ENCODE measurements at regions not wholly inside any gene's neighbourhood (a gene's known extent, or its start where the extent isn't known, plus 50 kb on each side); places are given as distances from the start of the nearest gene placed in this dataset.
"Not testable (repeated sequence)": the region's sequence is repeated elsewhere in the genome, so short reads cannot be mapped to it uniquely, and the experiment has no call there.

DNA sequence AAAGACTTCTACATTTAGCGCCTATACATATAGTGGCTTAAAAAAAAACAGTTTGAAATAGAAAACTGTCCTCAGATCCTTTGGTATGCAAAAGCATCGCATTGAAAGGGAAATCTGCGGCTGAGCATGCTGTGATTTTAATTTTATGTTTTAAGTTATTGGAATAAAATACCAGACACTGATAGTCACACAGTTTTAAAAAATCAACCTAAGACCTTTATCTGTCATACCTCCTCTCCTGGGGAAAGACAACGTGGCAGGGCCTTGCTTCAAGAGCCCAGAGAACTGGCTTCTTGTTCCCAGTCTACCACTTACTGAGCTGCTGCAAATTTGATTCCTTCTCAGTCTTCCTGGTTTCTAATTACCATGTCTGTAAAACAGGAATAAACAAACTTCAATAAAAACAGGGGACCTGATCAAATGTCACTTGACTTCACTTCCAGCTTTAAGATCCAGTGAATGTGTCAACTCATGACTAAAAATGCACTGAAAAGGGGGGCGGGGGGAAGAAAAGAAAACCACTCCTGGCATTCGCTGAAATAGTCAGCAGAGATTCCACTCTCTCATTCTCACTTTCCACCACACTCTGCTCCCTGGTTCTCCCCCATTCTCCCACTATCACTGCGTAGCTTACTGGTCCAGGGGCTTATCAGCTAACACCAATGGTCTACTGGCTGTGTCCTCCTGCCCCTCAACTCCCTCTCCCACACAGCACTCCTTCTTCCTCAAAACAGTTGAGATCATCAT, 494.7 kb upstream of the MARCKS start:
- no peak for DNase-seq

- DNase-seq, result no peak
Observed at GRCh38 chr6:113363048-113363798, 493.9 kb upstream of the MARCKS start.

GRCh38 chr6:113363866-113364265, 493.3 kb upstream of the MARCKS start:
- no peak for DNase-seq

- DNase-seq, result no peak
Observed at GRCh38 chr6:113364766-113365165, 492.4 kb upstream of the MARCKS start.

DNA sequence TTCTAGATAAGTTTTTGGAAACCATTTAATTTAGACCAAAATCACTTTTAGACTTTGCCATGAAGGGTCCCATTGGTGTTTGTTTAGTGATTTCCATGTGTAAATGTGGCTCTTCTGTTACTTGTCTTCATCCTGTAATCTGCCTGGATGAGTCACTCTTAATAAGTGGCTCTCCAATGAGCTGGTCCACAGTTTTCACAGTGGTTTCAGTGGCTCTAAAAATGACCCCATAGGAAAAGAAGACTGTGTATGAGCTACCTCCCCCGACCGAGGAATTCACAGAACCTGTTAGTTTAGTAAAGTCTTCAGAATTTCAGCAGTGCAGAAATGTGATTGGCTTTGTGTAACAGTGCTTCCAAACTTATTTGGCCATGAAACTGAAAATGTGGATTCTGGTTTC, 492.0 kb upstream of the MARCKS start:
- DNase-seq, result no peak

DNA sequence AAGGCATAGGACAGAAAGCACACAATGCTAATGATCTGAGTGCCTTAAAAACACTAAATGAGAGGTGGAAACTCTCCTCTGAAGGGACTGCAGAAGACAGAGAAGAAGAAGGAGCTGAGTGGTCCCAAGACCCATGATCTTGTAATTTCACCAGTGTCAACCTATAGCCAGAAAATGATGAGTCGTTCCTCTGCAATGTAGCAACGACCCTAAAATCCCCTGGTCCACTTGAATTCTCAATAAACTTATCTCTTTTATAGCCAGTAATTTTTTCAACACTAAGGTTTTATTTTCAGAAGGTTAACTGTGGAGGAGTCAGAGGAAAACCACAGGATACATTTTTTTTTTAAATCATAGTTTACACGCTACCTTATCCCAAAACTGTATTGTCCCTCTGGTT, 490.6 kb upstream of the MARCKS start:
- no peak for DNase-seq

DNA sequence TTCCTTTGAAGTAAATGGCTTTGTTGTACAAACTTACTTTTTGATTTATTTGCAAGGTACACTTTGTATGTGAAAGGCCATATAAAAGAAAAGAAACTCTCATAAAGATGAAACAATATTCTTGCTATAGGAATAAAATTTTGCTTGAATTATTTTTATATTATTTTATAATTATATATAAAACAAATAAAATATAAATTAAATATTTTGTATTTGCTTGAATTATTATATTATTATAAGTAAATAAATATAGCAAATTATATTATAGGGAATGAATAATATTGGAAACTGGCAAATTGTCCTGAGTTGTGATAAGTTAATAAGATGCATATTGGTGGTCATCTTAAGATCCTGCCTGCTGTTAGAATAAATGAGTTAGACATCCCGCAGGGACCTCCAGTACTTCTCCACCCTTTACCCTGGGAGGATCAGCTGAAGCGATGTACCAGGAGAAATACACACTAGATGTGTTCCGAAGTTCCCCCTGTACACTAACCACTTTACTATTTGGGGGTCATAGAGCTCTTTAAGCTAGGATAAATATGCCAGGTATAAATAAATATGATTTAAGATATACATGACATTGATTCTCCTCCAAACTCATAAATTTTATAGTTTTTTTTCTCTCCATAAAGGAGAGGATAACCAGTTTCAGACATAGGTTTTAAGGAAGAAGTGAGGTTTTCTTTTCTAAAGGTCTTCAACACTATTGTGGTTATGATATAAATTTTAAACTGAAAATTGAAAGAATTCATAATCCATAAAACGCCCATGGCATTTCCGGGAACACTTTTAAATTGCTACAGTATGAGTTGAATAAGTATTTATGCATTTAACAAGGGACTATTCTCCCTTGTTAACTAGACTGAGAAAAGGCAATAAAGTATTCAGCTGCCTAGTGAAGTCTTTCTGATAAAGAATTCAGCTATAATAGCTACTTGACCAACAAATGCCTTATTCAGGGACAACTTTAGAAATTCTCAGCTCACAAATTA, 486.3 kb upstream of the MARCKS start:
- no peak for DNase-seq

DNA sequence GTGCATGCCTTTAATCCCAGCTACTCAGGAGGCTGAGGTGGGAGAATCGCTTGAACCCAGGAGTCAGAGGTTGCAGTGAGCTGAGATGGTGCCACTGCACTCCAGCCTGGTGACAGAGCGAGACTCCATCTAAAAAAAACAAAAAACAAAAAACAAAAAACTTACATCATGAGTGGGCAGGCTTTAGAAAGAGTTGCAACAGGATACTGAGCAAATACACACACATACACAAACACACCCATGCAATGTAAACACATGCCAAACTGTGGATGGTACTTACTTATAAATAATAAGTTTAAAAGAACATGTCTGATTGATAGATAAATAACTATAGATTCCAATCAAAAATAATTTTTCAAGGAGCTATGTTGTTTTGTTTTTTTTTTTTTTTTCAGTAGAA, 481.7 kb upstream of the MARCKS start:
- DNase-seq, result not testable (repeated sequence)

GRCh38 chr6:113375950-113376846, 480.9 kb upstream of the MARCKS start:
- no peak for DNase-seq

- DNase-seq, result no peak
Observed at GRCh38 chr6:113376847-113377165, 480.3 kb upstream of the MARCKS start.

DNA sequence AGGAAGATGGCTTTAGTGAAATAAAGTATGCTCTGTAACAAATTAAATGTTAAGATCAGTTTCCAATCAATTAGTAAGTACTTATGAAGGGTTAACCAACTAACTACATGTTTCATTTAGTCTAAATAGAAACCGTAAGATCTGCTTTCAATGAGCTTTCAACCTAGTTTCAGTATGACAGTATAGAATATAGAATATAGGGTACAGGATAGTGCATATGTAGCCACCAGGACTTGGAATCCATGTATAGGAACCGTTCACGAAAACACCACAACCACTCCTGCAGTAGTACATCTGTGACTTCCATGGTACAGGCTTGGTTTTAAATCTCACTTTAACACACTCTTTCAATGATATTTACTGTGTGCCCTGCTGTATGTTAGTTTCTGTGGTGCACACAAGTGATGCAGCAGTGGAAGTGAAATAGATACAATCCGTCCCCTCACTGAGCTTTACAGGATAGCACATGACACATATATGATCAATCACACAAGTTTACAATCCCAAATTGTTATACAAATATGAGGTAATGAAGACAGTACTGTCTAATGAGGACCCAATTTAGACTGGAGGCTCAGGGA, 479.7 kb upstream of the MARCKS start:
- DNase-seq, result no peak

GRCh38 chr6:113380591-113380990, 476.6 kb upstream of the MARCKS start:
- DNase-seq, result no peak

GRCh38 chr6:113381232-113381631, 475.9 kb upstream of the MARCKS start:
- no peak for DNase-seq

DNA sequence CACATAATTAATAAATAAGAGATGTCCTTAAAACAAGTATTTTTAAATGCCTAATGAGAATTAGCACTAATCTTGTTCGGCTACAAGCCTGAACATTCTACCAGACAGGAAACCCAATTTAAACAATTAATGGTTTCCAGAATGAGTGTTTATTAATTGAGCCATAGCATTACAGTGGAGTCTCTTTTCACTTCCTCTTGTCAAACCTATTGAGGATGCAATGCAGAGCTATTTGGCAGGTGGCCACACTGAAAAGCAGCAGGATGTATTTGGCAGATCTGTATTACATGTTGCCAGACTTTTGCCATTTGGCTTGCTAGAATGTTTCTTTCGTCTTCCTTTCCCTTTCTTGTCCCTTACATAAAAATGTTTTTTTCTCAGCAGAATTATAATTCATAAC, 475.2 kb upstream of the MARCKS start:
- DNase-seq, result no peak

DNA sequence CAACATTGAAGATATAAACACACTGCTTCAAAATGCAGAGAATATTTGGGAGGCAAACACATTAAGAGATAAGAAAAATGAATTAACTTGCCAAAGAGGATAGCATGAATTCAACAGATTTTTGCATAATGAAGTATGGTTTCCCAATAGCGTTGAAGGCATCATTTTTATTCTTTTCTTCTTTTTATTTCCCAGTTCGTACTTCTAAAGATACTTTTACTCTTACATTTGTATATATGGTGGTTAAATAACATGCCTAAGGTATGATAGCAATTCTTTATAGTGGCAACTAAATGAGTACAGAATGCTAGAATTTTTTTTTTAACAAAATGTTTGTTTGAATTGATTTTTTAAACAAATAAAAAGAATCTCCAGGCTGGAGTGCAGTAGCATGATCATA, 473.4 kb upstream of the MARCKS start:
- no peak for DNase-seq

GRCh38 chr6:113385020-113385431, 472.1 kb upstream of the MARCKS start:
- DNase-seq, result no peak

DNA sequence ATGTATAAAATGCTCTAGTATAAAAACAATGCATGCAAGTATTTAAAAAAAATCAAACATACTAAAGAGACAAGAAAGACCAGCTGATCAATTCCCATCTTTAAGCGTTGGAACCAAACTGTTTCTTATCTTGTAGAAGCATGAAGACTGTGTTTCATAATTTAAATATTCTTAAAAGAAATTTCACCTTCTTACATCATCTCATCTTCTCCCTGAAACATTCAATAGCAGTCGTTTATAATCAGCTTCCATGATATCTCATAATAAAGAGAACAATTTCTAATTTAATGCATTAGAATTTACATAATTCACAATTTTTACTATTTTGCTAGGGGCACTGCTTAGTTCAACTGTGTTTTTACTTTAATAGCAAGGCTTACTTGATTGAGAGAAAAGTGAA, 468.1 kb upstream of the MARCKS start:
- no peak for DNase-seq

DNA sequence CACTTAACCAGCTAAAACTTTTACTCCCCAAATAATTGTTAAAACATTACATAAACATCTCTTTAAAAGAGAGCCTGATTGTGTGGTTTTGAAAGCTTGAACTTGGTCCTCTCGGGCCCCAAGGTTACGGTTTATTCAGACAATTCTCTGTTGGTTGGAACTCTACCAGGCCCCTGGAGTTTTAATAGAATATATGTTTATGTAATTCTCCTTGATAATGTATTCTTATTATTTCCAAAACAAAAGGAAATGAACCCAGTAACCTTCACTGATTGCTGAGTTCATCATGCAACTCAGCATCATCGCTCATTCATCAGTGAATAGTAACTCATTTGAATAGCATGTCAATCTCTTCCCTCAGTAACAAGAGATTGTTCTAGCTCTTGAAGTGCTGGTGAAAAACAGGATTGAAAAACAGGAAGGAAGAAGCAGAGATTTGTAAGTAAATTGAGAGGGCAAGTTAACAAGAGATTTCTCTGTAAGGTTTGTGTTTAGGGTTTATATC, 464.5 kb upstream of the MARCKS start:
- DNase-seq, result no peak

DNA sequence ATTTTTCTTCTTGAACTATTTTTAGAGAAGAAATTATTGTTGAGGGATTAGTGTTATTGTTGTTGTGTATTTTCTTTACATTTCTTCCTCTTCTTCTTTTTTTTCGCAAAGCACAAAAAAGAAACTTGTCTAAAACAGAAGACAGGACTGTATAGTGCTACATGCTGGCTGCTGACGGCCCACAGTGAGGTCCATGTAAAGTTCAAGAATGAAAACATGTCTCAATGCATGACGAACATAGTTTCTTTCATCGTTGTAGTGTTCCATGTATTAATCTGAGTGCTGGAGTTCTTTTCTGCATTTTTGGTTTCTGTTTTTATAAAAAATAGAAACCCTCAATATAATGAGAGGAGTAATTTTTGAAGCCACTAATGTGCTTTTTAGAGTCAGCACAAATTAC, 462.9 kb upstream of the MARCKS start:
- DNase-seq, result no peak

DNA sequence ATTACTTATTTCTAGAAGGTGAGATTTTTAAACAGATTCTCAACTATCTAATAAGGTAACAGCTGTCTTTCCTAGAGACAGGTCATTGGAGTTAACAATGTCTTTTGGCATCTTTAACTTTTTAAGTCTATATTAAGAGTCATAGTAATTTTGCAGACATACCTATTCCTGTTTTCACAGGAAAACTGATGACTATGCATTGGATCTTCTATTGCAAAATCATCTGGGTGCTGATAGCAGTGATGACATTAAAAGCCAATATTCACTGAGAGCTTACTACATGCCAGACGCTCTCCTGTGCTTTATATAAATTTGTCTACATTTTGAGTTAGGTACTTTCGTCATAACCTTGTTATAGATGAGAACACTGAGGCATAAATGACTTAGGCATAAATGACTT, 462.4 kb upstream of the MARCKS start:
- DNase-seq, result no peak

- DNase-seq, result no peak
Observed at GRCh38 chr6:113396730-113397129, 460.4 kb upstream of the MARCKS start.

DNA sequence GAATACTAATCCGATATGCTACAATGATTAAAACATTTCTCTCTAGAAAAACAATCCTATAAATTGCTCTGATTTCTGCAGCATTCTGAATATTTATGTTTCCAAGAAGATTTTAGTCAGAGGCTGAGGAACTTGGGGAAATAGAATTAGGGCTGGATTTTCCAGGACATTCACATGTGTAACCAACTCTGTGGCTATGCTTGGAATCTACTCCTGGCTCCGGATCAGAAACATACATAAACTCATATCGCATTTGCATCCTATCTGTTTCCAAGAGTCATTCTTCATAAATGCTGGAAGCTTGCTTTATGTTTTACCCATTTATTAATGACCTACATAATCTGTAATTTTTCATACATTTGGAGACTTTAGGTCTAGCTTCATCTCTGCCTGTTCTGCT, 459.9 kb upstream of the MARCKS start:
- DNase-seq, result no peak
